LNCaP clone FGC (cell line): ENCODE measurements at regions not wholly inside any gene's neighbourhood (a gene's known extent, or its start where the extent isn't known, plus 50 kb on each side); places are given as distances from the start of the nearest gene placed in this dataset.

Experiments used
- DNase-seq: peaks from one replicate; pipeline ENCODE4 v3.0.0-alpha.2; 2011; ENCODE audit warnings: low read depth
- H3K4me3 ChIP-seq: 2 replicates; pipeline ENCODE4 v1.5.1; 2011; ENCODE audit warnings: mild to moderate bottlenecking, low read depth, low read length, control low read depth
- TF ChIP-seq, protein P1 (sequence below): IDR thresholded peaks from 2 replicates; pipeline ENCODE4 v1.5.1; 2012; ENCODE audit warnings: mild to moderate bottlenecking; ENCODE audit not compliant: control insufficient read depth, insufficient read depth; ENCODE audit errors: extremely low read depth

DNA sequence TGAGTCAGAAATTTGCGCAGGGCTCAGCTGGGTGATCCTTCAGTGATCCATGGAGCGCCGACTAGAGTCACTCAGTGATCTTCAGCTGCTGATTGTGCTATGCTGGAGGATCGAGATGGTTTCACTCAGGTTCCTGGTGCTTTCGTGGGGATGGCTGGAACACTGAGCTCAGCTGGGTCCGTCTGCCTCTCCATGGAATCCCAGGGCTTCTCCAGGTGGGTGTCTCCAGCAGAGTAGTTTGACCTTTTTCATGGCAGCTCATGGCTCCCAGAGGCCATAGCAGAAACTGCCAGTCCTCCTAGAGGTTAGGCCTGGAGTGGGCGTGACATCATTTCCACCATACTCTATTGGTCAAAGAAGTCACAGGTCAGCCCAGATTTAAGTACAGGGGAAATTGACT lies 88.8 kb upstream of the SIRPA start:
- no peak overlapping the region for H3K4me3 ChIP-seq
- TF ChIP-seq, protein P1, sequence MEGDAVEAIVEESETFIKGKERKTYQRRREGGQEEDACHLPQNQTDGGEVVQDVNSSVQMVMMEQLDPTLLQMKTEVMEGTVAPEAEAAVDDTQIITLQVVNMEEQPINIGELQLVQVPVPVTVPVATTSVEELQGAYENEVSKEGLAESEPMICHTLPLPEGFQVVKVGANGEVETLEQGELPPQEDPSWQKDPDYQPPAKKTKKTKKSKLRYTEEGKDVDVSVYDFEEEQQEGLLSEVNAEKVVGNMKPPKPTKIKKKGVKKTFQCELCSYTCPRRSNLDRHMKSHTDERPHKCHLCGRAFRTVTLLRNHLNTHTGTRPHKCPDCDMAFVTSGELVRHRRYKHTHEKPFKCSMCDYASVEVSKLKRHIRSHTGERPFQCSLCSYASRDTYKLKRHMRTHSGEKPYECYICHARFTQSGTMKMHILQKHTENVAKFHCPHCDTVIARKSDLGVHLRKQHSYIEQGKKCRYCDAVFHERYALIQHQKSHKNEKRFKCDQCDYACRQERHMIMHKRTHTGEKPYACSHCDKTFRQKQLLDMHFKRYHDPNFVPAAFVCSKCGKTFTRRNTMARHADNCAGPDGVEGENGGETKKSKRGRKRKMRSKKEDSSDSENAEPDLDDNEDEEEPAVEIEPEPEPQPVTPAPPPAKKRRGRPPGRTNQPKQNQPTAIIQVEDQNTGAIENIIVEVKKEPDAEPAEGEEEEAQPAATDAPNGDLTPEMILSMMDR: no peak
- no peak for DNase-seq

DNA sequence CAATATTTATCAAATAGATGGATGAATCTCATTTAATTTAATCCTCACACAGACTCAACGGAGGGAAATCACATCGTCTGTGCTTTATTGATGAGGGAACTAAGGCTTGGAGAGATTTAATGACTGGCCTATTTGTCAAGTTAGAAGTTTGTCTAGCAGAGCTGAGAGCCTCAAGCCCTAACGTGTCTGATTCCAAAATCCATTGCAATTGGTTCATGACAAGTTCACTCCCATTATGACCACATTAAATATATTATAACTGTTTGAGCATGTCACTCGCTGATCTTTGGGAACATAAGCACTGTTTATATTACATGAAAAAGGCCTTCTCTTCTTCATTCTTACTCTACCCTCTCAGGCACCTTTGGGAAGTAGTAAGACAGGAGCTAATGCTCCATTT lies 89.4 kb upstream of the SIRPA start:
- no peak for DNase-seq
- TF ChIP-seq, protein P1: no peak
- no peak overlapping the region for H3K4me3 ChIP-seq

DNA sequence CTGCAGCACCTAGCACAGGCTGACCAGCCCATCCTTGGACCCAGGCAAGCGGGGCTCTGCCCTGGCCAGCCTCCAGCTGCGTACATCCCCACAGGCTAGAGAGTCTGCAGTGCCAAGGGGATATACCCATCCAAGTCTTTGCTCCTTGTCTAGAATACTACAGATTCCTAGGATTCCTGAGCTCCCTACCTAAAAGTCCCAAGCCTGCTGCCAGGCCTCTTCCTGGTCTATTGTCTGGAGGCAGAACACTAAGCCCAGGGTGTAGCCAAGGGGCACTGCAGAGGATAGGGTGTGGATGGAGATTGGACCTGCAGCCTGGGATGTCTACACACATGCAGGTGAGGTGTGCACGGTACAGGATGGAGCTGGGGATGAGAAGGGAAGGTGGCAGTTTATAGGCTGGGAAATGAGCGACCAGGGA lies 90.0 kb upstream of the SIRPA start:
- DNase-seq: no peak
- TF ChIP-seq, protein P1: no peak
- H3K4me3 ChIP-seq: no peak overlapping the region

DNA sequence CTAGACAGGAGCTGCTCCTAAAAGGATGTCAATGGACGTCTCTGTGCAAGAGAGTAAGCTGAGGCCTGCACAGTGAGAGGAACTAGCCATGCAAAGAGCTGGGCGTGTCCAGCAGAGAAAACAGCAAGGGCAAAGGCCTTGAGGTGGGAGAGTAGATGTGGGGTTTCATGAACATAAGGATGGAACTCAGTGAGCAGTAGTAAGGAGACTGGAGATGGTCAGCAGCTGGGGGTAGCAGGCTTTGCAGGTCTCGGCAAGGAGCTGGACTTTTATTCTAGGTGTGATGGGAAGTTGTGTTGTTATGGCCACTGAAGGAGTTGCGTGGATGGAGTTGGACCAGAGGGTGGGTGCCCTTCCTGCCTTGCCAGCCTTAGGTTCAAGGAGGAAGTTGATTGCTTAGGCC lies 90.7 kb upstream of the SIRPA start:
- TF ChIP-seq, protein P1: no peak
- no peak for DNase-seq
- H3K4me3 ChIP-seq: no peak overlapping the region

DNA sequence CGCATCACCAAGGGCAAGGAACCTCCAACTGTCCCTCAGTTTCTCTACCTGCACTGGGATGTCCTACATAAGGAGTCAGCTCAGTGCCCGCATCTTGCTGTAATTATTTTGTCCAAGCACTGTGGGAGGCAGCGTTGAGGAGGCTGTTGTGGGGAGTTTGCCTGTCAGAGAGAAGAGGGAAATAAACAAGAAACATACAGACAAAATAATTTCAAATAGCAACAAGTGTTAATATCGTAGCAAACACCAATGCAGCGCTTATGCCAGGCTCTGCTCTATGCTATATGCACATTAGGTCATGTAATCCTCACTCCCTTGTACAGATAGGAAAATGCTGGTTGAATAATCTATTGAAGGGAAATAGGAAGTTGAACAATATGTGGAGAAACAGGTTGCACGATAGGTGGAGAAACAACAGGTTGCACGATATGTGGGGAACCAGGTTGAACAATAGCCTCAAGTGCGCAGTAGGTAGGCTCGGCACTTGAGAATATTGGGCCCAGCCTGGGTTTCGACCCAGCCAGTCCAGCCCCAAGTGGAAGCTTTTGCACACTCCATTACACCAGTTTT lies 91.2 kb upstream of the SIRPA start:
- TF ChIP-seq, protein P1: no peak
- DNase-seq: no peak
- no peak overlapping the region for H3K4me3 ChIP-seq

DNA sequence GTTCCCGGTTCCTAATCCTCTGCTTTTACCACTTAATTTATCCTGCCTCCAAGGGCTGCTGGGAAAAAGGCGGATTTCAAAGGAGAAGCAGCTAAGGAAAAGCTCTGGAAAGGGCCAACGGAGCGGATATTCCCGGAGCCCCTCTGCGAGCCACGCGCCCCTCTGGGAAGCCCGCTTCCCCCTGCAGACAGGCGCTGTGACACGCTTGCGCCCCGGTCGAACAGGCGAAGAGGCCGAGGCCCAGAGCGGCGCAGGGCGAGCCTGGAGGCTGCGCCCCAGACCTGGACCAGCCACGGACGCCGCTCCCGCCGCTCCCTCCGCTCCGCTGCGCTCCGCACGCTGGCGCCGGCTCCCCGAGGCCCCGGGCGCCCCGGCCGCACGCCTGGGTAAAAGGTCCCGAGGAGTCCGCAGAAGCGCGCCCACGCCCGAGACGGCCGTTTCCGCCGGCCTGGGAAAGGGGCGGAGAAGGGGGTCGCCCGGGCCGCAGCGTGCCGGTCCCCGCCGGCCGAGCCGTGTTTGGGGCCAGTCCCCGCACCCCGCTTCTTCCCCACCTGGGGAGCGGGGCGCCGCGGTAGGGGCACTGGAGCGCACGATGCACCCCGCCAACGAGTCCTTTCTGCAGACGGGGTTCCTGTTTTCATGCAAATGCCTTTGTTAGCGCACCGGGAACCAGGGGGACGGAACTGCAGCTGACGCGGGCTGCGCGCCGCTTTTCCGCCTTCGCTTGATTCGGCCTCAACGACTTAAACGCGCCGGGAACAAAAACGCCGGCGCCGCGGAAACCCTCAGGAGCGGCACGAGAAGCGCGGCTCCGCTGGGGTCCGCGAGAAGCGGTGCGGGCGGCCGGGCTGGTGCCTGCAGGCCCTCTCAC lies 91.9 kb upstream of the SIRPA start:
- H3K4me3 ChIP-seq: no peak overlapping the region
- no peak for DNase-seq
- TF ChIP-seq, protein P1: no peak
